IMR-90 (cell line): ENCODE measurements at regions not wholly inside any gene's neighbourhood (a gene's known extent, or its start where the extent isn't known, plus 50 kb on each side); places are given as distances from the start of the nearest gene placed in this dataset.

Experiments used
- BHLHE40 ChIP-seq: fragments of 150-350 bp; IDR thresholded peaks from 2 replicates; pipeline ENCODE4 v1.6.1; 2016; ENCODE audit warnings: mild to moderate bottlenecking, low read depth, low read length
- CEBPB ChIP-seq: IDR thresholded peaks from 2 replicates; pipeline ENCODE4 v1.6.1; 2012; ENCODE audit warnings: low read depth, low read length, improper control_type of control experiment
- CHD1 ChIP-seq: IDR thresholded peaks from 2 replicates; pipeline ENCODE4 v1.6.1; 2012; ENCODE audit warnings: low read depth, low read length, improper control_type of control experiment
- MAFK ChIP-seq: IDR thresholded peaks from 2 replicates; pipeline ENCODE4 v1.6.1; 2012; ENCODE audit warnings: low read depth, low read length, improper control_type of control experiment
- MAZ ChIP-seq: IDR thresholded peaks from 2 replicates; pipeline ENCODE4 v1.6.1; 2012; ENCODE audit warnings: low read depth, mild to moderate bottlenecking, low read length, improper control_type of control experiment, moderate library complexity, borderline replicate concordance
- MXI1 ChIP-seq: IDR thresholded peaks from 2 replicates; pipeline ENCODE4 v1.6.1; 2012; ENCODE audit warnings: low read depth, mild to moderate bottlenecking, low read length, moderate library complexity, borderline replicate concordance
- POLR2A ChIP-seq: IDR thresholded peaks from 2 replicates; pipeline ENCODE4 v1.6.1; 2012; ENCODE audit warnings: mild to moderate bottlenecking, low read depth, low read length
- RAD21 ChIP-seq: IDR thresholded peaks from 2 replicates; pipeline ENCODE4 v1.6.1; 2012; ENCODE audit warnings: low read length, improper control_type of control experiment
- RCOR1 ChIP-seq: IDR thresholded peaks from 2 replicates; pipeline ENCODE4 v1.6.1; 2012; ENCODE audit warnings: mild to moderate bottlenecking, low read length, improper control_type of control experiment; ENCODE audit not compliant: insufficient replicate concordance
- RFX5 ChIP-seq: IDR thresholded peaks from 2 replicates; pipeline ENCODE4 v1.8.0; 2012; ENCODE audit warnings: low read depth, mild to moderate bottlenecking, low read length, moderate library complexity
- SMC3 ChIP-seq: fragments of 150-350 bp; IDR thresholded peaks from 2 replicates; pipeline ENCODE4 v1.6.1; 2016; ENCODE audit warnings: low read depth, mild to moderate bottlenecking, antibody characterized with exemption, low read length, moderate library complexity
- TF ChIP-seq, protein P1 (sequence below): conservative IDR thresholded peaks from 2 replicates; pipeline ENCODE4 v1.5.1; 2012; ENCODE audit warnings: mild to moderate bottlenecking, low read depth, low read length, improper control_type of control experiment
- TF ChIP-seq, protein P2 (sequence below): fragments of 150-350 bp; IDR thresholded peaks from 2 replicates; pipeline ENCODE4 v1.6.1; 2017; ENCODE audit warnings: mild to moderate bottlenecking, antibody characterized with exemption, low read length, low read depth
- TF ChIP-seq, protein P3 (sequence below): fragments of 150-350 bp; IDR thresholded peaks from 2 replicates; pipeline ENCODE4 v1.6.1; 2016; ENCODE audit warnings: low read depth, mild to moderate bottlenecking, low read length, moderate library complexity, borderline replicate concordance

DNA sequence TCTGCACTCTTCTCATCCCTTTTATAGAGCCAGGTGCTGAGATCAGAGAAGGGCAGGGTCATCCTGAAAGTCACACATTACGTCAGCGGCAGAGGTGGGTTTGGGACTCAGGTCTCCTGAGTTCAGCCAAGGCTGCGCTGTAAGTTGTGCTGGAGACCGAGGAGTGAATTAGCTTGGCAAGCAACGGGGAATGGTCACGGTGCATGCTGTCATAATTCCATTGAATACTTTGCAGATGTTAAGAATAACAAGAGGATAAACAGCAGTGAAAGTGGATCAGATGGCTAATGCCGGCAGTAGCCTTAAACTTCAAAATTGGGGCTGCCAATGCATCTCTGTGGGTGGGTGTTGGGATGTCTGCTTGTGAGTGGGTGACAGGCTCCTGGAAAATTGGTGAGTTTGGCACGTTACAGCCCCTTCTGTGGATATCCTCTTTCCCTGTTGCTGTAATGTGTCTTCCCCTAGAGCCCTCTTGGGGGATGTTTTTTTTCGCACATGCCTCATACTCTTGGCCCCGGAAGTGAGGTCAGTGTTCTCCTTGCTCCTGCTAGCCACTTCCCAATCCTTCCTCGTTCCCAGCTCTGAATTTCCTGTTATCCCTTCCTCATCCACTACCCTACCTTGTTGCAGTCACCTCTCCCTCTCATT is 287.1 kb upstream of the SRRM4 start:
- TF ChIP-seq POLR2A (no peak), RAD21 (no peak), BHLHE40 (no peak), MAFK (no peak), MAZ (no peak), CHD1 (no peak), RFX5 (no peak), CEBPB (no peak), MXI1 (no peak), RCOR1 (no peak), SMC3 (no peak)
- TF ChIP-seq, protein P1, sequence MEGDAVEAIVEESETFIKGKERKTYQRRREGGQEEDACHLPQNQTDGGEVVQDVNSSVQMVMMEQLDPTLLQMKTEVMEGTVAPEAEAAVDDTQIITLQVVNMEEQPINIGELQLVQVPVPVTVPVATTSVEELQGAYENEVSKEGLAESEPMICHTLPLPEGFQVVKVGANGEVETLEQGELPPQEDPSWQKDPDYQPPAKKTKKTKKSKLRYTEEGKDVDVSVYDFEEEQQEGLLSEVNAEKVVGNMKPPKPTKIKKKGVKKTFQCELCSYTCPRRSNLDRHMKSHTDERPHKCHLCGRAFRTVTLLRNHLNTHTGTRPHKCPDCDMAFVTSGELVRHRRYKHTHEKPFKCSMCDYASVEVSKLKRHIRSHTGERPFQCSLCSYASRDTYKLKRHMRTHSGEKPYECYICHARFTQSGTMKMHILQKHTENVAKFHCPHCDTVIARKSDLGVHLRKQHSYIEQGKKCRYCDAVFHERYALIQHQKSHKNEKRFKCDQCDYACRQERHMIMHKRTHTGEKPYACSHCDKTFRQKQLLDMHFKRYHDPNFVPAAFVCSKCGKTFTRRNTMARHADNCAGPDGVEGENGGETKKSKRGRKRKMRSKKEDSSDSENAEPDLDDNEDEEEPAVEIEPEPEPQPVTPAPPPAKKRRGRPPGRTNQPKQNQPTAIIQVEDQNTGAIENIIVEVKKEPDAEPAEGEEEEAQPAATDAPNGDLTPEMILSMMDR, result no peak
- TF ChIP-seq, protein P2, sequence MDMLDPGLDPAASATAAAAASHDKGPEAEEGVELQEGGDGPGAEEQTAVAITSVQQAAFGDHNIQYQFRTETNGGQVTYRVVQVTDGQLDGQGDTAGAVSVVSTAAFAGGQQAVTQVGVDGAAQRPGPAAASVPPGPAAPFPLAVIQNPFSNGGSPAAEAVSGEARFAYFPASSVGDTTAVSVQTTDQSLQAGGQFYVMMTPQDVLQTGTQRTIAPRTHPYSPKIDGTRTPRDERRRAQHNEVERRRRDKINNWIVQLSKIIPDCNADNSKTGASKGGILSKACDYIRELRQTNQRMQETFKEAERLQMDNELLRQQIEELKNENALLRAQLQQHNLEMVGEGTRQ, result no peak
- TF ChIP-seq, protein P3, sequence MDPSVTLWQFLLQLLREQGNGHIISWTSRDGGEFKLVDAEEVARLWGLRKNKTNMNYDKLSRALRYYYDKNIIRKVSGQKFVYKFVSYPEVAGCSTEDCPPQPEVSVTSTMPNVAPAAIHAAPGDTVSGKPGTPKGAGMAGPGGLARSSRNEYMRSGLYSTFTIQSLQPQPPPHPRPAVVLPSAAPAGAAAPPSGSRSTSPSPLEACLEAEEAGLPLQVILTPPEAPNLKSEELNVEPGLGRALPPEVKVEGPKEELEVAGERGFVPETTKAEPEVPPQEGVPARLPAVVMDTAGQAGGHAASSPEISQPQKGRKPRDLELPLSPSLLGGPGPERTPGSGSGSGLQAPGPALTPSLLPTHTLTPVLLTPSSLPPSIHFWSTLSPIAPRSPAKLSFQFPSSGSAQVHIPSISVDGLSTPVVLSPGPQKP, result no peak
